A673 (cell line): ENCODE measurements at regions not wholly inside any gene's neighbourhood (a gene's known extent, or its start where the extent isn't known, plus 50 kb on each side); places are given as distances from the start of the nearest gene placed in this dataset.

Experiments
- EZH2 ChIP-seq: fragments of 200-600 bp; sonication (generic); IDR thresholded peaks from 2 replicates; pipeline ENCODE4 v1.6.1; 2017; ENCODE audit warnings: borderline replicate concordance, low read depth, mild to moderate bottlenecking, mixed read lengths, antibody characterized with exemption, low read length; ENCODE audit not compliant: poor library complexity, severe bottlenecking
- TF ChIP-seq, protein P1 (sequence below): fragments of 300-800, 200-600 bp; sonication (generic); conservative IDR thresholded peaks from 2 replicates; pipeline ENCODE4 v1.5.1; 2017; ENCODE audit warnings: low read depth, mild to moderate bottlenecking, antibody characterized with exemption, low read length, moderate library complexity, mixed read lengths

DNA sequence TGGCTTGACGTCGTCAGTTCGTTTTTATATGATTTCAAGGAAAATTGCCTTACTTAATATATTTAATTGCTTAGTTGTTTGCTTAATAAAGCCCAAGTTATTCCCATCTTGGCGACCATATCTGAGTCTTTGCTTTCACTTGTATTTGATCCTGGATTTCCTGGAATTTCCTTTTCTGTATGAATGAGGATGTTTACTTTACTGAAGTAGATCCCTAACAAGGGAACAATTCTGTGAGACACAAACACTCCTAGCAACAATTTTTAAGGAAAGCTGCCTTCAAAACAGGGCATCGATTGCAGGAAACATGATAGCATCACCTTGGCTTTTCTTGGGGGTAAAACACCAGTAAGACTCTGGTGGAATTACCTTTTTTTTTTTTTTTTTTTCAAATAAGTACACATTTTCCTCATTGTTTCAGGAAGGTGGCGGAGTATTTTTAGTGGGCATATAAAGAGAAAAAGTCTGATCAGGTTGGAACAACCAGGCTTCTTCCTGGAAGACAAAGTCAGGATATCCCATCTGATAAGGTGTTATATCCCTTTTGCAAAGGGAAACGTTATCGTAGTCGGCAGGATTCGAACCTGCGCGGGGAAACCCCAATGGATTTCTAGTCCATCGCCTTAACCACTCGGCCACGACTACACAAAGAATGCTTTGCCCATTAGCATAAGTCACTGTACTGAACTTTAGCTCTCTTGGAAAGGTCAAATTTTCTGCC is 68.5 kb upstream of the ZNF184 start:
- no peak for TF ChIP-seq EZH2
- TF ChIP-seq, protein P1, sequence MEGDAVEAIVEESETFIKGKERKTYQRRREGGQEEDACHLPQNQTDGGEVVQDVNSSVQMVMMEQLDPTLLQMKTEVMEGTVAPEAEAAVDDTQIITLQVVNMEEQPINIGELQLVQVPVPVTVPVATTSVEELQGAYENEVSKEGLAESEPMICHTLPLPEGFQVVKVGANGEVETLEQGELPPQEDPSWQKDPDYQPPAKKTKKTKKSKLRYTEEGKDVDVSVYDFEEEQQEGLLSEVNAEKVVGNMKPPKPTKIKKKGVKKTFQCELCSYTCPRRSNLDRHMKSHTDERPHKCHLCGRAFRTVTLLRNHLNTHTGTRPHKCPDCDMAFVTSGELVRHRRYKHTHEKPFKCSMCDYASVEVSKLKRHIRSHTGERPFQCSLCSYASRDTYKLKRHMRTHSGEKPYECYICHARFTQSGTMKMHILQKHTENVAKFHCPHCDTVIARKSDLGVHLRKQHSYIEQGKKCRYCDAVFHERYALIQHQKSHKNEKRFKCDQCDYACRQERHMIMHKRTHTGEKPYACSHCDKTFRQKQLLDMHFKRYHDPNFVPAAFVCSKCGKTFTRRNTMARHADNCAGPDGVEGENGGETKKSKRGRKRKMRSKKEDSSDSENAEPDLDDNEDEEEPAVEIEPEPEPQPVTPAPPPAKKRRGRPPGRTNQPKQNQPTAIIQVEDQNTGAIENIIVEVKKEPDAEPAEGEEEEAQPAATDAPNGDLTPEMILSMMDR, result no peak
